Esophagus squamous epithelium (tissue), 4 donors: ENCODE measurements at regions not wholly inside any gene's neighbourhood (a gene's known extent, or its start where the extent isn't known, plus 50 kb on each side); places are given as distances from the start of the nearest gene placed in this dataset.

Source experiments
- POLR2A ChIP-seq, 4 donors: fragments of 450-650 bp; IDR thresholded peaks; one replicate each; pipeline ENCODE4 v1.6.1; 2017; ENCODE audit warnings: antibody characterized with exemption in 4 of 4, mild to moderate bottlenecking in 4 of 4, moderate library complexity in 3 of 4
- TF ChIP-seq, protein P1 (sequence below), 6 experiments: fragments of 450-650 bp in 4 of 6; fragments of 200-600 bp in 2 of 6; sonication (generic) in 2 of 6; IDR thresholded peaks; one replicate each; pipeline ENCODE4 v1.5.1; 2016 to 2019; ENCODE audit warnings: antibody characterized with exemption in 6 of 6, mild to moderate bottlenecking in 4 of 6, moderate library complexity in 4 of 6

DNA sequence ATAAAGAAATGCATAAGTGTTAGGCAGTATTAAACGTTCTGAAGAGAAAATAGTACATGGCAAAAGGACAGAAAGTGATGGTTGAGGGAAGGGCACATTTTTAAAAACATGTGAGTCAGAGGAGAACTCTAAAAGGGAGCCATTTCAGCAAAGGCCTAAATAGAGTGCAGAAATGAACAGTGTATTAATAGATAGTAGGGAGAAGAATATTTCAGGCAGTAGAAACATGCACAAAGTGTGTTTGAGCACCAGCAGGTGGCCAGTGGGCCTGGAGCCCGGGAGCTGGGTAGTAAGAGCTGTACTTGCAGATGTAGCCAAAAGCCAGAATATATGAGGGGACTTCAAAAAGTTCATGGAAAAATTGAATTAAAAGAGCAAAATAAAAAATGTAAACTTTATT lies 288.1 kb upstream of the FIGN start:
- TF ChIP-seq POLR2A (IDR thresholded peaks at IDR 0.05), result no peak
- TF ChIP-seq, protein P1, sequence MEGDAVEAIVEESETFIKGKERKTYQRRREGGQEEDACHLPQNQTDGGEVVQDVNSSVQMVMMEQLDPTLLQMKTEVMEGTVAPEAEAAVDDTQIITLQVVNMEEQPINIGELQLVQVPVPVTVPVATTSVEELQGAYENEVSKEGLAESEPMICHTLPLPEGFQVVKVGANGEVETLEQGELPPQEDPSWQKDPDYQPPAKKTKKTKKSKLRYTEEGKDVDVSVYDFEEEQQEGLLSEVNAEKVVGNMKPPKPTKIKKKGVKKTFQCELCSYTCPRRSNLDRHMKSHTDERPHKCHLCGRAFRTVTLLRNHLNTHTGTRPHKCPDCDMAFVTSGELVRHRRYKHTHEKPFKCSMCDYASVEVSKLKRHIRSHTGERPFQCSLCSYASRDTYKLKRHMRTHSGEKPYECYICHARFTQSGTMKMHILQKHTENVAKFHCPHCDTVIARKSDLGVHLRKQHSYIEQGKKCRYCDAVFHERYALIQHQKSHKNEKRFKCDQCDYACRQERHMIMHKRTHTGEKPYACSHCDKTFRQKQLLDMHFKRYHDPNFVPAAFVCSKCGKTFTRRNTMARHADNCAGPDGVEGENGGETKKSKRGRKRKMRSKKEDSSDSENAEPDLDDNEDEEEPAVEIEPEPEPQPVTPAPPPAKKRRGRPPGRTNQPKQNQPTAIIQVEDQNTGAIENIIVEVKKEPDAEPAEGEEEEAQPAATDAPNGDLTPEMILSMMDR (IDR thresholded peaks at IDR 0.05), result no peak
